Myocyte (in vitro differentiated cells): ENCODE measurements at regions not wholly inside any gene's neighbourhood (a gene's known extent, or its start where the extent isn't known, plus 50 kb on each side); places are given as distances from the start of the nearest gene placed in this dataset.

Experiments used
- DNase-seq: peaks from one replicate; pipeline ENCODE4 v3.0.0-alpha.2; 2012; ENCODE audit warnings: low read depth

- DNase-seq = no peak
Measured at GRCh38 chr2:8022908-8023640, 658.8 kb upstream of the ID2 start.

DNA sequence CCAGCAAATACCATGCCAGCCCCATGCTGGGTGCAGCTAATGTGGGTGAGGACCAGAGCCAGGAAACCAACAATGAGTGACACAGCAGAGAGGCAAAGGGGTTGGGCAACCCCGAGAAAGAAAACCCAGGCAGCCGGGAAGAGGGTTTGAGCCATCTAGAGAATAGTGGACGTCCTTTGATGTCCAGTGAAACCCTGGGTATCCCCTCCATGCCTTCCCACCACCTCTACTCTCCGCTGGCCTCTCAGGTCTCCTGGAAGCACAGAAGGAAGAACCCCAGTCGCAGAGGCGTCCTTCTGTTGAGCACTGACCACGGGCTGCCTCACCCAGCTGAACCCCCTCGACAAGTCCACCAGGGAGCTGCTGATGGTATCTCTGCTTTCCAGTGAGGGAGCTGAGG is 657.4 kb upstream of the ID2 start:
- no peak for DNase-seq

DNA sequence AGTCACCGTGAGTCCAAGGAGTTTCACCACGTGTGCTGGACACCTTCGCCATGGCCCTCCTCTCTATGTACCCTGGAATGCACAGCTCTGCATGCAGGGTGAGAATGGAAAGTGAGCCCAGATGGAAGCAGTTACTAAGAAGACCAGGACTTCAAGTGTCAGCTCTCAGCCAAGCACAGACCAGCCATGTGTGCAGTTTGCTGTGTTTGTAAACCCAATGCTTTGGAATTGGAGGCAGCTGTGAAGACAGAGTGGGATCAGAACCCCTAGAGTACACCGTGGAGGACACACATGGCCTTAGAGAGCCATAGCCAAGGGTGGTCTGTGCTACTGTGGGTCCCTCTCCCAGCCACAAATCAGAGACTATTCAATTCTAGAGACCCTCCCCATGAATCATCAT is 655.5 kb upstream of the ID2 start:
- DNase-seq = no peak

DNA sequence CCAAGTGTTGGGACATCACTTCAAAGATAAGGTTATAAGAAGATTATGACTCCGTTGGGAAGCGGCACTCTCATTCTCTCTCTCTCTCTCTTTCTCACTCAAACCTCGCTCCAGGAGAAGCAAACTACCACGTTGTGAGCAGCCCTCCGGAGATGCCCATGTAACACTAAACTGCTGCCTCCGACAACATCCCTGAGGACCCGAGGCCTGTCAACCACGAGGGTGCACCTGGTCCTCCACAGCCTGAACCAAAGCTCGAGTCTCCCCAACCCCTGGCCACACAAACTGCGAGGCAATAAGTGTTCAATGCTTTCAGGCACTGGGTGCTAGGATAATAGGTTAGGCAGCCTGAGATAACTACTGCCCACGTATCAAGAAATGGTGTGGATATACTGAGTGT is 654.5 kb upstream of the ID2 start:
- no peak for DNase-seq

DNA sequence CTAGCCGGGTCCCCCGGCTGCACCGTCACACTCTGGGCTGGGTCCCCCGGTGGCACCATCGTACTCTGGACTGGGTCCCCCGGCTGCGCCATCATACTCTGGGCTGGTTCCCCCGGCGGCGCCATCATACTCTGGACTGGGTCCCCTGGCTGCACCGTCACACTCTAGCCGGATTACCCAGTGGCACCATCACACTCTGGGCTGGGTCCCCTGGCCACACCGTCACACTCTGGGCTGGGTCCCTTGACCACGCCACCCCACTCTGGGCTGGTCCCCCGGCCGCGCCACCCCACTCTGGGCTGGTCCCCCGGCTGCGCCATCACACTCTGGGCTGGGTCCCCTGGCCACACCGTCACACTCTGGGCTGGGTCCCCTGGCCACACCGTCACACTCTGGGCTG is 653.8 kb upstream of the ID2 start:
- no peak for DNase-seq

- DNase-seq = no peak
Measured at GRCh38 chr2:8028436-8028835, 653.4 kb upstream of the ID2 start.

DNA sequence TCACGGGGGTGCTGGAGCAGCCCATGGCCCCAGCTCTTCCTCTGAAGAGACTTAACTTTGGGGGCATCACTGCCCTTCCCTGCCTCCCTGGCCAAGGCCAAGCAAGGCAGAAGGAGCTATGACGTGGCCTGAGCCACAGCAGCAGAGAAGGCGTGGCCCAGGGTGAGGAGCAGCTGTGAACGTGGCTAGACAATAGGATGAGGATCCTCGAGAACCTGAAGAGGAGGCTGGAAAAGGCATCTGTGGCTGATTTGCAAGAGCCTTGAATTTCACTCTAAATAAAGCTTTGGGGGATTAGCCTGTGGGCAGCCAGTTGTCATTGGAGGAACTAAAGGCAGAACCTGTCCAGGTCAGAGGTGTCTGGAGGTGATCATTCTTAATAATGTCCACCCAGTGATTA is 652.9 kb upstream of the ID2 start:
- peak; percentile 46 for DNase-seq

DNA sequence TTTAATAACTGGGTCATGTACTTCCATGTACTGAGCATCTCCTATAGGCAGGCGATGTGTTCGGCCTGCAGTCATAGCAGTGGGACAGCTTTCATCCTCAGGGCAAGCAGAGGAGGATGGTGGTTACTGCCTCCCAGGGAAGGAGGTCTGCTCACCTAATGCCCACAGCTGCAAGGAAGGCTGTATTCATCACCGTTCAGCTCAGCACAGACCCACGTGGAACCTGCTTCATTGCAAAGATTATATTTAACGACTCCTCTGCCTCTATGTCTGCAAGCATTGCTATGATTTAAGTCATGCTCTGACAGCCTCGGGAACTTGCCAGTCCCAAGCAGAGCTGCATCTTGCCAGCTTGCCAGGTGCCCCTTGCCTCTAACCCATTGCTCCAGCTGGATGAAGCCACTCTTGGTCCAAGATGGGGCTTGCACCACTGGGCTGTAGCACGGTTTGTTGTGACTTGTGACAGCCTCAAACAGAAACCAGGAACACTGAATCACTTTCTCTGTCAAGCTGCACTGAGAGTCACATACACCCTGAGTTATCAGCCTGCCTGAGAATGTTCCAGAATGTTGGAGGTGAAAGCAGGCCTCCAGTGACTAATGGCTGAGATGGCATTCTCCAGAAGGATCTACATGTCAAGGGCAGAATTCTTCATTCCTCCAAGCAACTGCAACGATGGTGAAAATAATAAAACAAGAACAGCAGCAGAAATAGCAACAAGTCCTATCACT is 651.1 kb upstream of the ID2 start:
- DNase-seq = no peak

DNA sequence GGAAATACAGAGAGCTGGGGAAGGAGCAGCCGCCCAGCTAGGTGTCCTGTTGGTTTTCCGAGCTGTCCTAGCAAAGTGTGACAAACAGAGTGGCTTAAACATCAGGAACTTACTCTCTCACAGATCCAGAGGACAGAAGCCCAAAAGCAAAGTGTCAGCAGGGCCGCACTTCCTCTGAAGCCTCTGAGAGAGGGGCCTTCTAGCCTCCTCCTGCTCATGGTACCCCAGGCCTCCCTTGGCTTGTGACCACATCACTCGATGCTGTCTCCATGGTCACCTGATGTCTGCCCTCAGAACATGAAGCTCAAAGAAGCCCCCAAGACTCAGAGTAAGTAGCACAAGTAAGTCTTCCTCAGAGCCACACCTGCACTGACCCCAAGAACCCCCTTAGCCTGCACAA is 650.5 kb upstream of the ID2 start:
- DNase-seq = no peak

DNA sequence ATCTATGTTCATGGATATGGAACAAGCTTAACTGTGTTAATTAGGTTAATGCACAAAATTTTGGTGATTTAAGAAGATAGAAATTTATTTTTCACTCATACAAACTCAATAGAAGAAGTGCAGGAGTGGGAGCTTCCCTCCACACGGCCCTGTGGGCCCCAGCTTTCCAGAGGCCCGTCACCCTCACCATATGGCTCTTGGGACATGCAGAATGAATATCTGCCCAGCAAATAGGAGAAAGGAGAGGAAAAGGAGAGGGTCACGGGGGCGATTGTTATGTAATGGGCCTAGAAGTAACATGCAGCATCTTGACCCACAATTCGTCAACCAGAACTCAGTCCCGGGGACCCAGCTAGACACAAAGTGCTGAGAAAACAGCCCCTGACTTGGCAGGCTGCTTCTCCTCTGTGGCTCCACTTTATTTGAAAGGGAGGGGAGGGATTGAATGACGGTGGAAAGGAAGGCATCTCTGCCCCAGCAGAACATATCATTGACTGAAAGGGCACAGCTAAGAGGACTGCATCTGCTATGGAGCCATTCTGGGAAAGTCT is 648.2 kb upstream of the ID2 start:
- DNase-seq = no peak

GRCh38 chr2:8036366-8036765 is 645.5 kb upstream of the ID2 start:
- DNase-seq = no peak

DNA sequence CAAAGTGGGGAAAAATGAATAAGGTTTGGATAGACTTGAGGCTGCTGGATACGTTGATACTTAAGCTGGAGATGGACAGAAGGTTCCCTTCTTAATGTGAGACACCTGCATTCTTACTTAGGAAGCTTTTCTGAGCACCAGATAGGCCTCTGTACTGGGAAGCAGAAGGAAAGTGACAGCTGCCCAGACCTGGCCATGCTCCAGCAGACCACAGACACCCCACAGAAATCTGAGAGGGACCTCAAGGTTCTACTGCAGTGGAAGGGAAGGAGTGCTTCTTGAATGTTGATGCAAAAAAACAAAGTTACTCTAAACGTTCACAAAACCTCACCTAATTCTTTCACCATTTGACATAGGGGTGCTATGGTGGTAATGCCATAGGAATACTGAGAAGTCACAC is 642.1 kb upstream of the ID2 start:
- peak; percentile 72 for DNase-seq

- DNase-seq = no peak
Measured at GRCh38 chr2:8043295-8043694, 638.6 kb upstream of the ID2 start.

DNA sequence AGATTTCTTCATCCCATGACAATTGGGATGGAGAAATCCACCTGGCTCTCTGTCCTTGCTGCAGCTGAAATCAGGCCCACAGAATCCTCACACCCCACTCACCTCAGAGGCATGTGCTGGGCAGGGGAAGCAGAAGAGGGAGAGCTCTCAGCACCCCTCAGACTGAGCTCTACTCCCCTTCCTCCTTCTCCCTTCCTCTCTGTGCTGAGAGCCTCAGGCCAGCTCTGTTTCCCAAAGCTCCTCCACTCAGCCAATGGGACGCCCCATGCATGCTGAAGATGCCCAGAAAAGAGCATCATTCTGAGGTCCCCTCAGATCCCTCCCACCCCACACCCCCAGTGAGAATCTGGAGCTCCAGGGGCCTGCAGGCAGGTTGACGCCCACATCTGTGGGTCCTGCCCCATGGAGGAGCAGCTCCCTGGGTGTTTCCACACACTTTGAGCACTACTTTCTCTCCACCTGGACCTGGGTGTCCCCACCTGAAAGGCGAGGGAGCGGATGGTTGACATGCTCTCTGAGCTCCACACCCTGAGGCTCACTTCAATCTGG is 637.7 kb upstream of the ID2 start:
- no peak for DNase-seq

DNA sequence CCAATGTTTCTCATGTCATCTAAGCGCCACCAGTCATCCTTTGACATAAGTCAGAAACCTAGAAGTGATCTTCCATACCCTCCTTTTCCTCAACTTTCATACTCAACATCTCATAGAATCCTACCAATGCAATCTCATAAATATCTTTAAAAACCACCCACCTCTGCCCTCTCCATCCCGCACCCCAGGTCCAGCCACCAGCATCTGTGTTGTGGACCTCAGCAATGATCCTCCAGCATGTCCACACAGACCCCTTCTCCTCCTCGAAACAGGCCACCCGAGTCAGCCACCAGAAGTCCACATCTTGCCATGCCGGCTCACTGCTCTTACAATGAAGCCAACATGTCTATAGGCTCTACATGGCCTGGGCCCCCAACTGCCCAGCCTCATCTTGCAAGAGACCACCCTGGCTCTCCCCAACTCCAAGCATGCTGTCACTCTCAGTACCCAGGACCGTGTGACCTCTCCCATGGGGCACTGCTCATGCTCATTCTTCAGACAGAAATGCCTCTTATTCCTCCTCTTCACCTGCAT is 636.7 kb upstream of the ID2 start:
- no peak for DNase-seq

GRCh38 chr2:8046849-8047248 is 635.0 kb upstream of the ID2 start:
- no peak for DNase-seq

DNA sequence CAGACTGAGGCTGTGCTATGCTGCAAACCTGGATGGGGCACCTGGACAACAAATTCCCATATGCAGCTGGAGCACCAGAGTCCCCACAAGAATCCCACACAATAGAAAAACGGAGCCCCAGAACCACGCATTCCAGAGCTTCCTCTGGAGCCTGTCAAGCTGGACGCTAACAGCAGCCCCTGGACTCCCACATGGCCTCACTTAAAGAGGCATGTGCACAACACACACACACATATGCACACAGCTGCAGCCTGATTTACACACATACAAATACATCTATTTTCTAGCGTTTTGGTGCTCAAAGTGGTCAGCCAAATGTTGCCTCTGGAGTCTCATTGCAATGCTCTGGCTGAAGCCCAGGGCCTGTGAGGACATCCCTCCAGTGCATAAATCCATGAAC is 632.7 kb upstream of the ID2 start:
- DNase-seq = no peak

DNA sequence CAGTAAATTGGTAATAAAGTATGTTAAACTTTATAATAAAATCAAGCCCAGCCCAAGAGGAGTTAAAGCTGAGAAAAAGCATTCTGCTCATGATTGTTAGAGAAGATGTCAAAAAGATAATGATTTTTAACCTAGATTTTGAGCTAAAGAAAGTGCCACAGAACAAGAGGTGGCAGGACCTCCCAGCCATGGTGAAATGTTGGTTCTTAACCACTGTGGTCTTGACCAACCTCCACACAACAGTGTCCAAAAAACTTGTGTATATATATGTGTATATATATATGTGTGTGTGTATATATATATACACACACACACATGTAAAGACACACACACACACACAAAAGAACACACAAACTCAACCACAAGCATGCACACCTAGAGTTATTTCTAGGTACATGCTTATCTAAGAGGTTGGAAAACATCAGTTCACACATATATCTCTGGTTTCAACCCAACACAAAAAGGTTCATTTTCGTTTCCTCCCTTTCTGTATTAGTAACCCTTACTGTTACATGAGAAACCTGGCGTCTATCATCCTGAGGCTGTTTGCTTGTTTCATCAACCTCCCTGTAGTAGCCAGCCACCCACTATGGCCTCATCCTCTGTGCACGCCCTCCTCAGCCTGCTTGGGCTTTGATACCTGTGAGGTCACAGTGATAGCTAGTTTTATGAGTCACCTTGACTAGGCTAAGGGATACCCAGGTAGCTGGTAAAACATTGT is 631.8 kb upstream of the ID2 start:
- DNase-seq = no peak

- no peak for DNase-seq
Measured at GRCh38 chr2:8053216-8053615, 628.6 kb upstream of the ID2 start.

DNA sequence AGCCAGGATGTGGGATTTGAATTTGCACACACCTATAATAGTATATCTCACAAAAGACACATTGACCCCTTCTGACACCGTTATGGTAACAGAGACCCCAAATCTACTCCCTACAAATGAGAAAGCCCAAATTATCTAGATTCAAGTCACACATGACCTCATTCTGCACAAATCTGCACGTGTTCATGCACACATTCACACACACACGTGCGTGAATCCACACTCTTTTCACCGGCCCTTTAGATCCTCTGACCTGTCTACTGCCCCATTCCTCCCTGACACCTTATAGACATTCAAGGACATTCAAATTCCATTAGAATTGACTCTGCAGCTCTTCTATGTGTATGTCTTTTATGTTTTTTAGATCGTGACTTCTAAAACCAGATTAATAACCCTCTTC is 627.8 kb upstream of the ID2 start:
- DNase-seq = no peak

DNA sequence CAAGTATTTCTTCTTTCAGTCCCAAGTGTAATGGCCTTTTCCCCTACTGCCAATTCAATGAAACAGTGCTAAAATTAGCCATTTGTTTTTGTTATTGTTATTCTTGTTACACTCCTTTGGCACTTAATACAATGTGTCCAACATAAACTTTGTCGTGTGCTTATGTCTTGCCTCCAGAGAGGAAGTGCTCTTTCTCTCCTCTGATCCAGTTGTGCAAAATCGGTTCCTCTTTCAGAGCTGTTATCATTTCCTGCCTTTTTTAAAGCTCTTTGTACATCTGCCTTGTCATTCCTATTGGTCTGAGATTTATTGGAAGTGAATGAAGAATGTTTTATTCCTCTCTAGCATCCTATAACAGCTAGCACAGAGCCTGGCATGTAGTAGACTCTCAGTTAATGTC is 623.2 kb upstream of the ID2 start:
- no peak for DNase-seq

DNA sequence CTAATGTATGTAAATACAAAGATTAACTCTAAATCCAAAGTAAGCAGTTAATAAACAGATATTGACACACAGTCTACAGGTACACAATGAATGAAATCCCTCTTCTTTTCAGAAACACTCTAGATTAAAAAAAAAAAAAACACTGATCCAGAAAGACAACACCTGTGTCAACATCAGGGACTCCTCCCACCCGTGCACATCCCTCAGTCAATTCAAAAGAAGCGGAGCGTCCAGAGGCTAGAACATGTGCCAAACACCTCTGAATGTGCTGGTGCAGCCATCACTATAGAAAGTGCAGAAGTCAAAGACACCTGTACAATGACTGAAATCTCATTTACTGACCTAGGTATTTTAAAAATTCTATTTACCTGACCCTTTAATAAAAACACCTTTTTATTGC is 622.6 kb upstream of the ID2 start:
- DNase-seq = no peak
